Liver (tissue), 8 donors: ENCODE measurements at regions not wholly inside any gene's neighbourhood (a gene's known extent, or its start where the extent isn't known, plus 50 kb on each side); places are given as distances from the start of the nearest gene placed in this dataset.

Source experiments
- DNase-seq: peaks from one replicate; pipeline ENCODE4 v3.0.0-alpha.2; 2017; ENCODE audit warnings: low spot score
- H3K27ac ChIP-seq, 2 donors: one replicate each; pipeline ENCODE4 v1.7.0; 2013; ENCODE audit warnings: inconsistent platforms in 2 of 2, low read length in 2 of 2, control low read depth in 1 of 2, low read depth in 1 of 2, mild to moderate bottlenecking in 1 of 2
- H3K27me3 ChIP-seq, 4 donors: one replicate each; pipeline versions ENCODE4 v1.6.1 to v1.7.0; 2013; ENCODE audit warnings: low read length in 3 of 4, inconsistent platforms in 1 of 4, mild to moderate bottlenecking in 1 of 4, moderate library complexity in 1 of 4; ENCODE audit not compliant: control insufficient read depth in 4 of 4, insufficient read depth in 4 of 4
- H3K36me3 ChIP-seq, 4 donors: one replicate each; pipeline versions ENCODE4 v1.6.1 to v1.7.0; 2013; ENCODE audit warnings: low read length in 3 of 4, mild to moderate bottlenecking in 3 of 4, low read depth in 1 of 4, moderate library complexity in 1 of 4; ENCODE audit not compliant: control insufficient read depth in 4 of 4, insufficient read depth in 3 of 4
- H3K4me1 ChIP-seq, 4 donors: one replicate each; pipeline versions ENCODE4 v1.6.1 to v1.7.0; 2013; ENCODE audit warnings: low read length in 3 of 4, mild to moderate bottlenecking in 3 of 4, moderate library complexity in 1 of 4; ENCODE audit not compliant: control insufficient read depth in 4 of 4, insufficient read depth in 4 of 4
- H3K4me3 ChIP-seq, 3 donors: one replicate each; pipeline versions ENCODE4 v1.6.1 to v1.7.0; 2013; ENCODE audit warnings: low read length in 3 of 3, control low read depth in 1 of 3, low read depth in 1 of 3, mild to moderate bottlenecking in 1 of 3
- H3K9ac ChIP-seq, 2 donors: one replicate each; pipeline ENCODE4 v1.7.0; 2013; ENCODE audit warnings: low read length in 2 of 2, mild to moderate bottlenecking in 2 of 2, moderate library complexity in 2 of 2, control low read depth in 1 of 2, low read depth in 1 of 2
- H3K9me3 ChIP-seq, 4 donors: one replicate each; pipeline versions ENCODE4 v1.6.1 to v1.7.0; 2013; ENCODE audit warnings: low read length in 3 of 4; ENCODE audit not compliant: control insufficient read depth in 4 of 4
- FOXA1 ChIP-seq: IDR thresholded peaks from 2 replicates; pipeline ENCODE4 v1.6.1; 2016; ENCODE audit warnings: antibody characterized with exemption
- FOXA2 ChIP-seq: IDR thresholded peaks from 2 replicates; pipeline ENCODE4 v1.6.1; 2016; ENCODE audit warnings: antibody characterized with exemption
- GABPA ChIP-seq, 2 donors: IDR thresholded peaks in 1 of 2; conservative IDR thresholded peaks in 1 of 2; 2 replicates each; pipeline ENCODE4 v1.6.1; 2016; ENCODE audit warnings: antibody characterized with exemption in 2 of 2, mild to moderate bottlenecking in 1 of 2, moderate library complexity in 1 of 2
- HNF4A ChIP-seq, 2 donors: conservative IDR thresholded peaks; 2 replicates each; pipeline ENCODE4 v1.6.1; 2016; ENCODE audit warnings: antibody characterized with exemption in 2 of 2, mild to moderate bottlenecking in 2 of 2
- HNF4G ChIP-seq: IDR thresholded peaks from 2 replicates; pipeline ENCODE4 v1.6.1; 2016; ENCODE audit warnings: antibody characterized with exemption
- JUND ChIP-seq, 2 donors: IDR thresholded peaks; 2 replicates each; pipeline ENCODE4 v1.6.1; 2016; ENCODE audit warnings: antibody characterized with exemption in 2 of 2
- NR2F2 ChIP-seq: IDR thresholded peaks from 2 replicates; pipeline ENCODE4 v1.6.1; 2016; ENCODE audit warnings: antibody characterized with exemption
- RAD21 ChIP-seq, 2 donors: IDR thresholded peaks; 2 replicates each; pipeline ENCODE4 v1.6.1; 2016; ENCODE audit warnings: antibody characterized with exemption in 2 of 2, mild to moderate bottlenecking in 2 of 2
- RXRA ChIP-seq, 2 donors: IDR thresholded peaks; 2 replicates each; pipeline ENCODE4 v1.6.1; 2017 to 2018; ENCODE audit warnings: antibody characterized with exemption in 2 of 2, mild to moderate bottlenecking in 1 of 2
- SP1 ChIP-seq: IDR thresholded peaks from 2 replicates; pipeline ENCODE4 v1.6.1; 2018; ENCODE audit warnings: antibody characterized with exemption, mild to moderate bottlenecking
- YY1 ChIP-seq: IDR thresholded peaks from 2 replicates; pipeline ENCODE4 v1.6.1; 2016; ENCODE audit warnings: antibody characterized with exemption, mild to moderate bottlenecking
- WGBS: extraction: QIAGEN DNeasy Blood & Tissue Kit; methylation state at CpG from one replicate; pipeline ENCODE4 v1.1.7; 2013; 5-methylcytosine and 5-hydroxymethylcytosine counted together
- TF ChIP-seq, protein P1 (sequence below): IDR thresholded peaks from 2 replicates; pipeline ENCODE4 v1.6.1; 2016; ENCODE audit warnings: antibody characterized with exemption
- TF ChIP-seq, protein P2 (sequence below): fragments of 150-350 bp; IDR thresholded peaks from 2 replicates; pipeline ENCODE4 v1.5.1; 2017; ENCODE audit warnings: improper control_type of control experiment, low read depth, low read length; ENCODE audit not compliant: missing input control
- TF ChIP-seq, protein P3 (sequence below): IDR thresholded peaks from 2 replicates; pipeline ENCODE4 v1.6.1; 2016; ENCODE audit warnings: antibody characterized with exemption
- donor health status: healthy.
- donor health status: healthy.
- donor health status: healthy.
- donor health status: healthy.
- donor health status: healthy.

DNA sequence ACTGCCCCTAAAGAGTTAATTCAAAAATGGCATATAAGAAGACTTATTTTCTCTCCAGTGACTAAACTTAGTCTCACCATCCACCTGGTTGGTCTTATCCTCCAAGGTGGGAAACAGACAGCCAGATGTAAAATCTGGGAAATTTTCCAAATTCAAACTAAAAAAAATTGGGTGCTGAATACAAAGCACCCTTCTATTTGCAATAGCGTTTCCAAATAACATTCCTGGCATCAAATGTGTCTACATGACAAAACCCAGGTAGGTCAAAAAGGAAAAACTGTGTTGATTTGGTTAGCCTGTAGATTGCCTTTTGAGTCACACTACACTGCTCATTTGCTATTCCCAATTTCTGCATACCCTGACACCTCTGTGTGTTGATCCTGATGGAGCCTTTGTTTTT is 252.2 kb downstream of the NR2F1-AS1 start:
- Histone ChIP-seq H3K9ac (no peak overlapping the region), H3K4me3 (no peak overlapping the region), H3K36me3 (no peaks in the 10 kb centered on the region), H3K27ac (no peak overlapping the region), H3K4me1 (no peaks in the 10 kb centered on the region), H3K9me3 (no peaks in the 10 kb centered on the region), H3K27me3 (no peaks in the 10 kb centered on the region)
- DNase-seq: no peak
- TF ChIP-seq, protein P1, sequence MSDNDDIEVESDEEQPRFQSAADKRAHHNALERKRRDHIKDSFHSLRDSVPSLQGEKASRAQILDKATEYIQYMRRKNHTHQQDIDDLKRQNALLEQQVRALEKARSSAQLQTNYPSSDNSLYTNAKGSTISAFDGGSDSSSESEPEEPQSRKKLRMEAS: no peak
- WGBS: 57% methylated on average over 1 of the region's 1 CpG

DNA sequence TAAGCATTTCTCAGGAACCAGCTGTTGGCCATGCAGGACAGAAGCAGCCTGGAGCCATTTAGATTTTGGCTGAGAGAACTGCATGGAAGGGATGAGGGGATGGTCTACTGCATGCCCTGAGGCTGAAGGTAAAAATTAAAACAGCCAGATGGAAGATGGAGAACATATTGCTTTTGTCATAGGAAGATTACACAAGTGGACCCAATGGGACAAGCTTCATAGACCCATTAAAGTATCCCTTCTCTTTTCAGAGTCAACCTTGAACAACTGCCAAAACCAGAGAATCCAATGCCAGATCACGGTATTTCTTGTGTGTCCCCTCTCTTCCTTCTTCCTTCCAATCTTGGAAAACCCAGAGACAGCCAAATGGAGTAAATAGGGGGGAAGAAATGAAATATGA is 253.4 kb downstream of the NR2F1-AS1 start:
- no peaks in the 10 kb centered on the region for H3K9me3 ChIP-seq
- no peaks in the 10 kb centered on the region for H3K27me3 ChIP-seq
- WGBS: 60% methylated on average over 1 of the region's 1 CpG
- no peaks in the 10 kb centered on the region for H3K36me3 ChIP-seq
- DNase-seq: no peak
- H3K4me3 ChIP-seq: no peak overlapping the region
- no peak overlapping the region for H3K27ac ChIP-seq
- no peak overlapping the region for H3K9ac ChIP-seq
- H3K4me1 ChIP-seq: no peaks in the 10 kb centered on the region
- TF ChIP-seq, protein P2, sequence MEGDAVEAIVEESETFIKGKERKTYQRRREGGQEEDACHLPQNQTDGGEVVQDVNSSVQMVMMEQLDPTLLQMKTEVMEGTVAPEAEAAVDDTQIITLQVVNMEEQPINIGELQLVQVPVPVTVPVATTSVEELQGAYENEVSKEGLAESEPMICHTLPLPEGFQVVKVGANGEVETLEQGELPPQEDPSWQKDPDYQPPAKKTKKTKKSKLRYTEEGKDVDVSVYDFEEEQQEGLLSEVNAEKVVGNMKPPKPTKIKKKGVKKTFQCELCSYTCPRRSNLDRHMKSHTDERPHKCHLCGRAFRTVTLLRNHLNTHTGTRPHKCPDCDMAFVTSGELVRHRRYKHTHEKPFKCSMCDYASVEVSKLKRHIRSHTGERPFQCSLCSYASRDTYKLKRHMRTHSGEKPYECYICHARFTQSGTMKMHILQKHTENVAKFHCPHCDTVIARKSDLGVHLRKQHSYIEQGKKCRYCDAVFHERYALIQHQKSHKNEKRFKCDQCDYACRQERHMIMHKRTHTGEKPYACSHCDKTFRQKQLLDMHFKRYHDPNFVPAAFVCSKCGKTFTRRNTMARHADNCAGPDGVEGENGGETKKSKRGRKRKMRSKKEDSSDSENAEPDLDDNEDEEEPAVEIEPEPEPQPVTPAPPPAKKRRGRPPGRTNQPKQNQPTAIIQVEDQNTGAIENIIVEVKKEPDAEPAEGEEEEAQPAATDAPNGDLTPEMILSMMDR: no peak
- no peak for TF ChIP-seq GABPA (IDR thresholded peaks at IDR 0.05 in 1 of 2, conservative IDR thresholded peaks at IDR 0.05 in 1 of 2)
- TF ChIP-seq SP1: no peak
- TF ChIP-seq FOXA1: no peak
- TF ChIP-seq JUND (IDR thresholded peaks at IDR 0.05): no peak
- TF ChIP-seq, protein P3, sequence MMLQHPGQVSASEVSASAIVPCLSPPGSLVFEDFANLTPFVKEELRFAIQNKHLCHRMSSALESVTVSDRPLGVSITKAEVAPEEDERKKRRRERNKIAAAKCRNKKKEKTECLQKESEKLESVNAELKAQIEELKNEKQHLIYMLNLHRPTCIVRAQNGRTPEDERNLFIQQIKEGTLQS: no peak

DNA sequence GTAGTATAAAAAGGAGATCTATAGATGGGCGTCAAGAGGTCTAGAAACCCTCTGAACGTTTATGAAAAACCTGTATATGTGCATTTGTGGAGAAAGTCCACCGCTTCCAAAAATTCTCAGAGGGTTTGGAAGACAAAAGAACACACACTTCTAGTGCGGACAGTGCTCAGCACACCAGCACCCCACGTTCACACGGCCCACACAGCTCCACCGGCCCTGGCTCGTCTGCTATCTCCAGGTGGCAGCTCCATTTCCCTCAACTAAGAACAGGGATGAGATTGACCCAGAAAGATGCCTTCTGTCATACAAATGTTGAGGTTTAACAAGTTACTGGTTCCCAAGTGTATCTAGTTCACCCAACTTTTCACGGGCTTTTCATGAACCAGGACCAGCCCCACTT is 255.1 kb downstream of the NR2F1-AS1 start:
- no peak for TF ChIP-seq FOXA1
- Histone ChIP-seq H3K4me1 (no peaks in the 10 kb centered on the region), H3K27me3 (no peaks in the 10 kb centered on the region), H3K9ac (no peak overlapping the region), H3K4me3 (no peak overlapping the region), H3K27ac (no peak overlapping the region), H3K36me3 (no peaks in the 10 kb centered on the region), H3K9me3 (no peaks in the 10 kb centered on the region)
- DNase-seq: no peak
- WGBS: 87% methylated on average over 9 of the region's 9 CpGs

DNA sequence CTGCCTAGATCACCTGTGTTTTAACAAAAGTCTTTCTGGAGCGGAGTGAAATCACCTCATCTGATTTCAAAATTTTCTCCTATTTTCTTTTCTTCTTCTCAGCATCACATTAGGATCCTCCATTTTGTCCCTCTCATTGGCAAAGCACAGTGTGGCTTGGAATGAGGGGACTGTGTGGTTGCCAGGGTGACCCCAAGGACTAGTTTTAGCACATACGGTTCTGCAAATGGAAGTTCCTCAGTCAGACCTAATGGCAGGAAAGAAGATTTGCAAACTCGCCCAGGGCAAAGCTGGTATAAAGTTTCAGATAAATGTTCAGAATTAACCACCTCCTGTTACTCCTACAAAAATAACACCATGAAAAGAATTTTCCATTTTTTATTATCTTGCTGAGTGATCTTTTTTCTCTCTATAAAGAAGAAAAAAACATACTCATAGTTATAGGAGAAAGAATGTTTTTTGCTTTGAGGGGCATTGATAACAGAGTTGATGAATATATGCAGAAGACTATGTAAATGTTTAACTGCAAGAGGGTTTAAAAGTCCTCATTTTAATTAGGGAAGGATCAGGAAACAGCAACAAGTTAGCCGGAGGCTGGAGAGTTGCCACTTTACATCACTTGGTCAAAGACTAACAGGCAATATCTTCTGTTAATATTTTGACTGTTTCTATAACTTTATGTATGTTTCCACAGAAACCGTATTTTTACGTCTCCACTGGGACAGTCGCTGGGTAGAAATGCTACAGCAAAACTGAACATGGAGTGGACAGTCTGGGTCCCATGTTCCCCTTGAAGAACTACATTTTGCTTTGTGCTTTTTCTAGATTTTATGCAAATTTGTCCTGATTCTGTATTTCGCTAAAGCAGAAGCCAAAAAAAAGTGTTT is 257.8 kb downstream of the NR2F1-AS1 start:
- no peak for DNase-seq
- H3K9me3 ChIP-seq: no peaks in the 10 kb centered on the region
- H3K36me3 ChIP-seq: no peaks in the 10 kb centered on the region
- no peak overlapping the region for H3K9ac ChIP-seq
- no peaks in the 10 kb centered on the region for H3K27me3 ChIP-seq
- H3K4me1 ChIP-seq: no peaks in the 10 kb centered on the region
- no peak overlapping the region for H3K4me3 ChIP-seq
- no peak for TF ChIP-seq GABPA (IDR thresholded peaks at IDR 0.05 in 1 of 2, conservative IDR thresholded peaks at IDR 0.05 in 1 of 2)
- no peak for TF ChIP-seq RXRA (IDR thresholded peaks at IDR 0.05)
- no peak for TF ChIP-seq SP1
- TF ChIP-seq YY1: no peak
- TF ChIP-seq RAD21 (IDR thresholded peaks at IDR 0.05): no peak
- TF ChIP-seq NR2F2: no peak
- TF ChIP-seq HNF4A (conservative IDR thresholded peaks at IDR 0.05): no peak
- no peak for TF ChIP-seq FOXA1
- TF ChIP-seq FOXA2: no peak
- TF ChIP-seq HNF4G: no peak
- TF ChIP-seq, protein P2: no peak
- TF ChIP-seq, protein P3: no peak
- H3K27ac ChIP-seq: no peak overlapping the region
- WGBS: 83% methylated on average over 8 of the region's 8 CpGs
